Esophagus mucosa (tissue), 1 donor: ENCODE measurements at regions not wholly inside any gene's neighbourhood (a gene's known extent, or its start where the extent isn't known, plus 50 kb on each side); places are given as distances from the start of the nearest gene placed in this dataset.

ENCODE experiments used
- ATAC-seq: fragments of 200-7000 bp; cut with Tn5 transposase; one replicate; pipeline ENCODE4 v1.9.1; 2020
- donor health status: DM: yes; HTN: yes; CAD: no.

DNA sequence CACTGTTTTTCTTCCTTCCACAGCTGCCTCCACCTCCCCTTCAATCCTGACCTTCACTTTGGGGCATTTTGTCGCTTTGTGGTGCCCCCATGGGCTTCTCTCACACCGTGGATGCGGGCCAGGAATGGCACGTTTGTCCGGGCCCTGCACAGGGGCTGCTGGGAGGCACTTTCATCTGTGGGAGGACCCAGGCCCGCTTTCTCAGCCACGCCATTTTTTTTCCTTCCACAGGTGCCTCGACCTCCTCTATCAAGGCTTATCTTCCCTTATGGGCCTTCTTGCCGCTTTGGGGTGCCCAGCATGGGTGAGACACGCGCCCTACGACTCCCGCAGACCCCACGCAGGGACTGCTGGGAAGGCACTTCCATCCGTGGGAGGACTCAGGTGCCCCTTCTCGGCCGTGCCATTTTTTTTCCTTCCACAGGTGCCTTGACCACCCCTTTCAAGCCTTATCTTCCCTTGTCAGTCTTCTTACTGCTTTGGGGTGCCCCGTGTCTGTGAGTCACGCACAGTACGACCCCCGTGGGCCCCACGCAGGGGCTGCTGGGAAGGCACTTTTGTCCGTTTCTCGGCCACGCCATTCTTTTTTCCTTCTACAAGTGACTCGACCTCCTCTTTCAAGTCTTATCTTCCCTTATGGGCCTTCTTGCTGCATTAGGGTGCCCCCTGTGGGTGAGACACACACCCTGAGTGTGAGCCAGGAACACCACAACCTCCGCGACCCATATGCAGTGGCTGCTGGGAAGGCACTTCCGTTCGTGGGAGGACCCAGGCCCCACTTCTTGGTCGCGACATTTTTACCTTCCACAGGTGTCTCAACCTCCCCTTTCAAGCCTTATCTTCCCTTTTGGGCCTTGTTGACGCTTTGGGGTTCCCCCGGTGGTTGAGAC, 270.7 kb downstream of the ALG10 start:
- no peak for ATAC-seq

- ATAC-seq = no peak
Measured at GRCh38 chr12:34294137-34294536, 271.8 kb downstream of the ALG10 start.

DNA sequence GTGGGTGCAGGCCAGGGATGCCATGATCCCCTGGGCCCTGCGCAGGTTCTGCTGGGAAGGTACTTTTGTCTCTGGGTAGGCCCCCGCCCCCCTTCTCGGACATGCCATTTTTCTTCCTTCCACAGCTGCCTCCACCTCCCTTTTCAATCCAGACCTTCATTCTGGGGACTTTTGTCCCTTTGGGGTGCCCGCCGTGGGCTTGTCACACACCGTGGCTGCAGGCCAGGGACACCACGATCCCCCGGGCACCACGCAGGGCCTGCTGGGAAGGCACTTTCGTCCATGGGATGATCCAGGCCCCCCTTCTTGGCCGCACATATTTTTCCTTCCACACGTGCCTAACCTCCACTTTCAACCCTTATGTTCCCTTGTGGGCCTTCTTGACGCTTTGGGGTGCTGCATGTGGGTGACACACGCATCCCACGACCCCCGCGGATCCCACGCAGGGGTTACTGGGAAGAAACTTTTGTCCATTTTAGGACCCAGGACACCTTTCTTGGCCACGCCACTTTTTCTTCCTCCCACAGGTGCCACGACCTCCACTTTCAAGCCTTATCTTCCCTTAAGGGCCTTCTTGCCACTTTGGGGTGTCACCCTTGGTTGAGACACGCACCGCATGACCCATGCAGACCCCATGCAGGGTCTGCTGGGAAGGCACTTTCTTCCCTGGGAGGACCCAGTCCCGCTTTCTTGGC, 272.5 kb downstream of the ALG10 start:
- no peak for ATAC-seq

- ATAC-seq = no peak
Measured at GRCh38 chr12:34295366-34296142, 273.3 kb downstream of the ALG10 start.

GRCh38 chr12:34296143-34297041, 274.1 kb downstream of the ALG10 start:
- no peak for ATAC-seq

DNA sequence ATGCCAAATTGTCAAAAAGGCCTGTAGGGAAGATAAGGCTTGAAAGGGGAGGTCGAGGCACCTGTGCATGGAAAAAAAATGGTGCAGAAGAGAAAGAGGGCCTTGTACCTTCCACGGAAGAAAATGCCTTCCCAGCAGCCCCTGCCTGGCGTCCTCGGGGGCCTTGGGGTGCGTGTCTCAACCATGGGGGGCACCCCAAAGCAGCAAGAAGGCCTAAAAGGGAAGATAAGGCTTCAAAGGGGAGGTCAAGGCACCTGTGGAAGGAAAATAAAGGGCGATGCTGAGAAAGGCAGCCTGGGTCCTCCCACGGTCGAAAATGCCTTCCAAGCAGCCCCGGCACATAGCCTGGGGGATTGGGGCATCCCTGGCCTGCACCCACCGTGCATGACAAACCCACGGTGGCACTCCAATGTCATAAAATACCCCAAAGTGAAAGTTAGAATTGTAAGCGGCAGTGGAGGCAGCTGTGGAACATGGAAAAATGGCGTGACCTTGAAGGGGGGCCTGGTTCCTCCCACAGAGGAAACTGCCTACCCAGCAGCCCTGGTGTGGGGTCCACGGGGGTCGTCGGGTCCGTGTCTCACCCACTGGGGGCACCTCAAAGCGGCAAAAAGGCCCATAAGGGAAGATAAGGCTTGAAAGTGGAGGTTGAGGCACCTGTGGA, 275.0 kb downstream of the ALG10 start:
- ATAC-seq = no peak

- no peak for ATAC-seq
Measured at GRCh38 chr12:34297790-34298164, 275.5 kb downstream of the ALG10 start.

- ATAC-seq = no peak
Measured at GRCh38 chr12:34298176-34298970, 276.1 kb downstream of the ALG10 start.

DNA sequence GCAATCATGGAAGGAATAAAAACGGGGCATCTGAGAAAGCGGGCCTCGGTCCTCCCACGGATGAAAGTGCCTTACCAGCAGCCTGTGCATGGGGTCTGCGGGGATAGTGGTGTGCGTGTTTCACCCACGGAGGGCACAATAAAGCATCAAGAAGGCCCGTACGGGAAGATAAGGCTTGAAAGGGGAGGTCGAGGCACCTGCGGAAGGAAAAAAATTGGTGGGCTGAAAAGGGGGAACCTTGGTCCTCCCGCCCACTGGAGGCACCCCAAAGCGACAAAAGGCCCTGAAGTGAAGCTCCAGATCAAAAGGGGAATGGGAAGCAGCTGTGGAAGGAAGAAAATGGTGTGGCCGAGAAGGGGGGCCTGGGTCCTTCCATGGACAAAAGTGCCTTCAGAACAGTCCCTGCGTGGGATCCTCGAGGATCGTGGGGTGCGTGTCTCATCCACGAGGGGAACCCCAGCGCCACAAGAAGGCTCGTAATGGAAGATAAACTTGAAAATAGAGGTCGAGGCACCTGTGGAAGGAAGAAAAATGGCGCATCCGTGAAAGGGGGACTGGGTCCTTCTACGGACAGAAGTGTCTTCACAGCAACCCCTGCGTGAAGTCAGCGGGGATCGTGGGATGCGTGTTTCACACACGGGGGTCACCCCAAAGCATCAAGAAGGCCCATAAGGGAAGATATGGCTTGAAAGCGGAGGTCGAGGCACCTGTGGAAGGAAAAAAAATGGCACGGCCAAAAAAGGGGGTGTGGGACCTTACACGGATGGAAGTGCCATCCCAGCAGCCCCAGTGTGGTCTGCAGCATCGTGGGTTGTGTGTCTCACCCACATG, 276.9 kb downstream of the ALG10 start:
- no peak for ATAC-seq

GRCh38 chr12:34299802-34300193, 277.5 kb downstream of the ALG10 start:
- ATAC-seq = no peak

DNA sequence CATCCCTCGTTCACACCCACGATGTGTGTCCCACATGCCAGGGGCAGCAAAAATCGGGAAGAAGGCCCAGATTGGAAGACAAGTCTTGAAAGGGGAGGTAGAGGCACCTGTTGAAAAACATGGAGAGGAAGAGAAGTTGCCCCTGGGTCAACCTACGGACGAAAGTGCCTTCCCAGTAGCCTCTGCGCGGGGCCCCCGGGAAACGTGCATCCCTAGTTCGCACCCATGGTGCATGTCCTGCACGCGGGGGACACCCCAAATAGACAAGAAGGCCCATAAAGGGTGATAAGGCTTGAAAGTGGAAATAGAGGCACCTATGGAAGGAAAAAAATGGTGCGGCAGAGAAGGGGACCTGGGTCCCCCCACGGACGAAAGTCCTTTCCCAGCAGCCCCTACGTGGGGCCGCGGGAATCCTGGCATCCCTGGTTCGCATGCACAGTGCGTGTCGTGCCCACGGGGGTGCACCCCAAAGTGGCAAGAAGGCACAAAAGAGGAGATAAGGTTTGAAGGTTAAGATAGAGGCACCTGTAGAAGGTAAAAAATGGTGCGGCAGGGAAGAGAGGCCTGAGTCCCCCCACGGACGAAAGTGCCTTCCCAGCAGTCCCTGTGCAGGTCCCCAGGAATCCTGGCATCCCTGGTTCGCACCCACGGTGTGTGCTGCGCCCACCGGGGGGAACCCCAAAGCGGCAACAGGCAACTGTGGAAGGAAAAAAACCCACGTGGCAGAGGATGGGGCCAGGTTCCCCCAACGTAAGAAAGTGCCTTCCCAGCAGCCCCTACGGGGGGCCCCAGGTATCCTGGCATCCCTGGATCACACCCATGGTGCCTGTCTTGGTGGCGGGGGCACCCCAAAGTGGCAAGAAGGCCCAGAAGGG, 278.3 kb downstream of the ALG10 start:
- no peak for ATAC-seq

- ATAC-seq = no peak
Measured at GRCh38 chr12:34301251-34302130, 279.2 kb downstream of the ALG10 start.

DNA sequence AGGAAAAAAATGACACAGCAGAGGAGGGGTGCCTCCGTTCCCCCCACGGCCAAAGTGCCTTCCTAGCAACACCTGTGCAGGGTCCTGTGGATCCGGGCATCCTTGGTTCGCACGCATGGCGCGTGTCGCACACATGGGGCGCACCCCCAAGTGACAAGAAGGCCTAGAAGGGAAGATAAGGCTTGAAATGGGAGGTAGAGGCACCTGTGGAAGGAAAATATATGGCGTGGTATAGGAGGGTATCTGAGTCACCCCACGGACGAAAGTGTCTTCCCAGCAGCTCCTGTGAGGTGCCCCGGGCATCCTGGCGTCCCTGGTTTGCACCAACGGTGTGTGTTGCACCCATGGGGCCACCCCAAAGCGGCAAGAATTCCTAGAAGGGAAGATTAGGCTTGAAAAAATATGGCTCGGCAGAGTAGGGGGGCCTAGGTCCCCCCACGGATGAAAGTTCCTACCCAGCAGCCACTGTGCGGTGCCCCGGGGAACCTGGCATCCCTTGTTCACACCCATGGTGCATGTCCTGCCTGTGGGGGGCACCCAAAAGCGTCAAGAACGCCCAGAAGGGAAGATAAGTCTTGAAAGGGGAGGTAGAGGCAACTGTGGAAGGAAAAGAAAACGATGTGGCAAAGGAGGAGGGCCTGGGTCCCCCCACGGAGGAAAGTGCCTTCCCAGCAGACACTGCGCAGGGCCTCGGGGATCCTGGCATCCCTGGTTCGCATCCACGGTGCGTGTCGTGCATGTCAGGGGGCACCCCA, 280.0 kb downstream of the ALG10 start:
- no peak for ATAC-seq

DNA sequence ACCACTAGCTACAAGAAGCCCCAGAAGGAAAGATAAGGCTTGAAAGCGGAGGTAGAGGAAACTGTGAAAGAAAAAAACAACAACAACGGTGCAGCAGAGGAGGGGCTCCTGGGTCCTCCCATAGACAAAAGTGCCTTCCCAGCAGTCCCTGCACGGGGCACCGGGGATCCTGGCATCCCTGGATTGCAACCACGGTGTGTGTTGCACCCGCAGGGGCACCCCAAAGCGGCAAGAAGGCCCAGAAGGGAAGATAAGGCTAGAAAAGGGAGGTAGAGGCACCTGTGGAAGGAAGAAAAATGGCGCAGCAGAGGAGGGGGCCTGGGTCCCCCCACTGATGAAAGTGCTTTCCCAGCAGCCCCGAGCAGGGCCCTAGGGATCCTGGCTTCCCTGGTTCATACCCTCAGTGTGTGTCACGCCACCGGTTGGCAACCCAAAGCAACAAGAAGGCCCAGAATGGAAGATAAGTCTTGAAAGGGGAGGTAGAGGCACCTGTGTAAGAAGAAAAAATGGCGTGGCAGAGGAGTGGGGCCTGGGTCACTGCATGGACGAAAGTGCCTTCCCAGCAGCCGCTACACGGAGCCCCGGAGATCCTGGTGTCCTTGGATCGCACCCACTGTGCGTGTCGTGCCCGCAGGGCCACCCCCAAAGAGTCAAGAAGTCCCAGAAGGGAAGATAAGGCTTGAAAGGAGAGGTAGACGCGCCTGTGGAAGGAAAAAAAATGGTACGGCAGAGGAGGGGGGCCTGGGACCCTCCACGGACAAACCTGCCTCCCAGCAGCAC, 281.0 kb downstream of the ALG10 start:
- ATAC-seq = no peak

GRCh38 chr12:34304001-34304400, 281.7 kb downstream of the ALG10 start:
- ATAC-seq = no peak

GRCh38 chr12:34304546-34304945, 282.2 kb downstream of the ALG10 start:
- ATAC-seq = no peak
